NB4 (cell line): ENCODE measurements at regions not wholly inside any gene's neighbourhood (a gene's known extent, or its start where the extent isn't known, plus 50 kb on each side); places are given as distances from the start of the nearest gene placed in this dataset.

ENCODE experiments used
- POLR2A ChIP-seq: IDR thresholded peaks from 2 replicates; pipeline ENCODE4 v1.6.1; 2011; ENCODE audit warnings: mild to moderate bottlenecking; ENCODE audit not compliant: insufficient read length; ENCODE audit errors: extremely low read depth
- TF ChIP-seq, protein P1 (sequence below): IDR thresholded peaks from one replicate; pipeline ENCODE4 v1.5.1; 2012; ENCODE audit warnings: low read depth, low read length

DNA sequence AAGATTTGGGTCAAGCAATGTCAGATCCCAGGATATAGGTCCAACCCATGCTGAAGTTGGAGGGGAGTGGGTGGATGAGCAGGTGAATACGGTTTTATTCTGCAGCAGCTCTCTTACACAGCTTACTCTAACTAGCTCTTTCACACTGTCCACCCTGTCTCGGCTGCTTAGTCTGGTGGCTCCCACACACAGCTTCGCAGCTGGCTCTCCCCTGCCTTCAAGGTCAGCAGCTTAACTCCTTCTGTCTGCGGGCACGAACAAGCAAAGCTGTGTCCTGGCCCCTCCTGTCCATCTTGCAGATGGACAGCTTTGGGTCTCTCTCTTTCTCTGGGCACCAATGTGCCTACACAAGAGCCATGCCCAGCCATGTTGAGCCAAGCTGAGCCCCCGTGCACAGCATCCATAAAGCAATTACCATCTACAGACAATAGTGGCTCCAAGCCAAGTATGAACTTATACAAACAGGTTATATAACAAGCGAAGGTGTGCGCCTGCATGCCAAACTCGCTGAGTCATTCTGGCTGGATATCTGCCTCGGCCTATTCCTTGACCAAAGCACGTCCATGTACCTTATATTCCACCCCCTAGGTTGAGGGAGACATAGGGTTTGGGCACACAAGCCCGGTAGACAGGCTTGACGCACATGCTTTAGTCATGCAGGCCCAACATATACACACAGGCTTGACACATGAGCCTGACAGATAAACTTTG is 1307.8 kb upstream of the RAG2 start:
- TF ChIP-seq, protein P1, sequence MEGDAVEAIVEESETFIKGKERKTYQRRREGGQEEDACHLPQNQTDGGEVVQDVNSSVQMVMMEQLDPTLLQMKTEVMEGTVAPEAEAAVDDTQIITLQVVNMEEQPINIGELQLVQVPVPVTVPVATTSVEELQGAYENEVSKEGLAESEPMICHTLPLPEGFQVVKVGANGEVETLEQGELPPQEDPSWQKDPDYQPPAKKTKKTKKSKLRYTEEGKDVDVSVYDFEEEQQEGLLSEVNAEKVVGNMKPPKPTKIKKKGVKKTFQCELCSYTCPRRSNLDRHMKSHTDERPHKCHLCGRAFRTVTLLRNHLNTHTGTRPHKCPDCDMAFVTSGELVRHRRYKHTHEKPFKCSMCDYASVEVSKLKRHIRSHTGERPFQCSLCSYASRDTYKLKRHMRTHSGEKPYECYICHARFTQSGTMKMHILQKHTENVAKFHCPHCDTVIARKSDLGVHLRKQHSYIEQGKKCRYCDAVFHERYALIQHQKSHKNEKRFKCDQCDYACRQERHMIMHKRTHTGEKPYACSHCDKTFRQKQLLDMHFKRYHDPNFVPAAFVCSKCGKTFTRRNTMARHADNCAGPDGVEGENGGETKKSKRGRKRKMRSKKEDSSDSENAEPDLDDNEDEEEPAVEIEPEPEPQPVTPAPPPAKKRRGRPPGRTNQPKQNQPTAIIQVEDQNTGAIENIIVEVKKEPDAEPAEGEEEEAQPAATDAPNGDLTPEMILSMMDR, result no peak
- TF ChIP-seq POLR2A, result no peak
